ENCODE measurements at regions not wholly inside any gene's neighbourhood (a gene's known extent, or its start where the extent isn't known, plus 50 kb on each side); places are given as distances from the start of the nearest gene placed in this dataset.

DNA sequence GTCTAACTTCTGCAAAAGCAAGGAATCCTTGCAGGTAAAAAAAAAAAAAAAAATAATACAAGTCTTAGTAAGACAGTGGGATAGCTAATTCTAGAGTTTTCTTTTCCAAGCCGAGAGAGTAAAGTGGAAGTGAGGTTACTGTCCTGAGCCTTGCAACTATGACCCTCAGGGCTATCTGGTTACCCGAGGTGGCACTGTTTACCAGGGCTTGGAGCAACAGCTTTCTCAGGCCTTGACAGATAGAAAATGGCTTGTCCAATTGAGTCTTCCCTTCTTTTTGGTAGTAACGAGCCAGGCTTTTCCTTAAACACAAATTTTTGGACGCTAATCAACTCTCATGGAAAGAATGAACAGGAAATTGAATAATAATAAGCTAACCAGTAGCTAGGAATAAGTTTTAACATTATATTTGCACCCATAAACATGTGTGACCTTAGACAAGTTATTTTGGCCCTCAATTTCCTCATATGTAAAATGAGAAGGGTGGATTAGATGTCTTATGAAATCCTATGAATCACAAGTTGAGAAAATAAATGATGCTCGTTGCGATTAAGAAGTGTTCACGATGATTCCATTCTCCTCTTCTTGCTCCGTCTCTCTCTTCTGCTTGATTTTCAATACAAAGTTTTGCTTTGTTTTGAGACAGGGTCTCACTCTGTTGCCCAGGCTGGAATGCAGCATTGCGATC lies 236.9 kb upstream of the KBTBD8 start:
- Mint-ChIP-seq H3K27ac (no peak overlapping the region), H3K9me3 (peaks cover 0 to 28% (median 7%) of the 10 kb centered on the region in 11 donors), H3K27me3 (no peaks in the 10 kb centered on the region), H3K4me3 (no peak overlapping the region), H3K36me3 (peaks cover 0 to 4% (median 0%) of the 10 kb centered on the region in 5 donors), H3K4me1 (no peaks in the 10 kb centered on the region)
- intact Hi-C loops (cut with micrococcal nuclease) = no loop called here
- no peaks in the 10 kb centered on the region for H3K36me3 ChIP-seq (ENCODE audit: control insufficient read depth in 2 of 3, insufficient read depth in 3 of 3, low read length in 3 of 3)
- ATAC-seq (no peak), DNase-seq (no peak)
- no peaks in the 10 kb centered on the region for H3K4me1 ChIP-seq (ENCODE audit: control insufficient read depth in 2 of 2, insufficient read depth in 2 of 2, low read length in 2 of 2)
- no peaks in the 10 kb centered on the region for H3K27me3 ChIP-seq (ENCODE audit: control insufficient read depth in 2 of 2, insufficient read depth in 2 of 2, low read length in 2 of 2)
- H3K9me3 ChIP-seq (ENCODE audit: control insufficient read depth in 2 of 3, low read length in 3 of 3) = no peaks in the 10 kb centered on the region
- ChIA-PET POLR2A (no interaction called here), CTCF (no interaction called here)
- no peak overlapping the region for H3K4me3 ChIP-seq (ENCODE audit: low read length)
- H3K27ac ChIP-seq (ENCODE audit: low read depth, low read length) = no peak overlapping the region

DNA sequence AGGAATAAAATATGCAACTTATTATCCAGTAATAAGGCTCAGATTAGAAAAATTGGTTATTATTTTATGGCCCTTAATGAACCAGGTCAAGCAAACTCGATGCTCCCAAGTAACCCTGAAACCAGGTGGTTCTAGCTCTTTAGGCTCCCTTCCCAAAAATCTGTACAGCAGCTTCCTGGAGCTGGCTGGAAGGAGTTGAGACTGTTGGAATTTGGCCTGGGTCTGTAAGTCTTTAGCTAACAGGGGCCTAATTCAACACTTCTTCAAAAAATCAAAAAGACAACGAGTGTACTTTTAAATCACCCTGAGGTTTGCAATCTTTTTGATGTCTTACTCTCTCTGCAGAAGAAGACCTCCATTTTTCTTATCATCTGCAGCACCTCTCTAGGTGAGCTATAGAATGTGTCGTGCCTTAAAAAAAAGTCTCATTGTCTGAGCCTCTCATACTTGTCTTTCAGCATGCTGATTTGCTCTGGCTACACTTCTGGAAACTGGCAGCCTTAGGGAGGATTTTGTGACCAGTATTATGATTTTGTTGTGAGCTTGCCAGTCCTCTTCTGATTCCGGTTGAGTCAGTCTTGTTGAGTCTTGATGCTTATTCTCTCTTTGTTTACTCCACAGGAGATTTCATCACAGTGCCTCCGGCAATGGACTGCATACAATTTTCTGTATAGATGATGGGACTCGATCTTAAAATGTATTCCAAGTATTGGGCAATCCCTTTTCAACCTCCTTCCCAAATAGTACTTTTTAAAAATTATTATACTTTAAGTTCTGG lies 235.0 kb upstream of the KBTBD8 start:
- Histone ChIP-seq H3K4me1 (ENCODE audit: control insufficient read depth in 2 of 2, insufficient read depth in 2 of 2, low read length in 2 of 2) (no peaks in the 10 kb centered on the region), H3K4me3 (ENCODE audit: low read length) (no peak overlapping the region), H3K36me3 (ENCODE audit: control insufficient read depth in 2 of 3, insufficient read depth in 3 of 3, low read length in 3 of 3) (no peaks in the 10 kb centered on the region), H3K27me3 (ENCODE audit: control insufficient read depth in 2 of 2, insufficient read depth in 2 of 2, low read length in 2 of 2) (no peaks in the 10 kb centered on the region), H3K9me3 (ENCODE audit: control insufficient read depth in 2 of 3, low read length in 3 of 3) (no peaks in the 10 kb centered on the region), H3K27ac (ENCODE audit: low read depth, low read length) (no peak overlapping the region)
- peaks cover 0 to 42% (median 7%) of the 10 kb centered on the region in 11 donors for H3K9me3 Mint-ChIP-seq
- no peak overlapping the region for H3K27ac Mint-ChIP-seq
- CTCF ChIA-PET = interaction anchor here (0.6 kb wide), 1 partner anchor 15 kb away, joined by 3 read pairs; no protein-coding TSS in a partner anchor
- no peaks in the 10 kb centered on the region for H3K4me1 Mint-ChIP-seq
- DNase-seq (no peak), ATAC-seq (no peak)
- intact Hi-C loops (cut with micrococcal nuclease) = no loop called here
- no peaks in the 10 kb centered on the region for H3K27me3 Mint-ChIP-seq
- POLR2A ChIA-PET = no interaction called here
- H3K4me3 Mint-ChIP-seq = no peak overlapping the region
- peaks cover 0 to 4% (median 0%) of the 10 kb centered on the region in 5 donors for H3K36me3 Mint-ChIP-seq

DNA sequence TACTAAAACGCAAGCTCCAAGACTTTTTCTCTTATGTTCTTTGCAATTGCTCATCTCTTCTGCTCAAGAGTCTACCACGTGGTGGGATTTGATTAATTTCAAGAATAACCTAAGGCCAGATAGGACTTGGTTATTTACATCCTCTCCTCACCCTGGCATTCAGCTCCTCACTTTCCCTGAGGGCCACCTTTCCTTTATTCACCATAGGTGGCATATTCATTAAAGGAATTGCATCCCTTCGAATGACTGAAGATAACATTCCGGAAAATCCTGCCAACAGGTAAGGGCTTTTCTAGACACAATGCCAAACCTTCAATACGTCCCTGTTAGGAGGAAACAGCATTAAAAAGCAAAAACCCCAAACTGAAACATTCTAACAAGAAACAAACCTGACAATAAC lies 220.0 kb upstream of the KBTBD8 start:
- Mint-ChIP-seq H3K9me3 (peaks cover 0 to 4% (median 0%) of the 10 kb centered on the region in 11 donors), H3K4me1 (no peaks in the 10 kb centered on the region), H3K27ac (no peak overlapping the region), H3K36me3 (no peaks in the 10 kb centered on the region), H3K27me3 (peaks cover 2 to 12% (median 8%) of the 10 kb centered on the region in 5 donors), H3K4me3 (no peak overlapping the region)
- ATAC-seq (no peak), DNase-seq (no peak)
- Histone ChIP-seq H3K9me3 (ENCODE audit: control insufficient read depth in 2 of 3, low read length in 3 of 3) (no peaks in the 10 kb centered on the region), H3K27me3 (ENCODE audit: control insufficient read depth in 2 of 2, insufficient read depth in 2 of 2, low read length in 2 of 2) (peaks cover 0 to 3% of the 10 kb centered on the region in 2 donors), H3K4me3 (ENCODE audit: low read length) (no peak overlapping the region), H3K36me3 (ENCODE audit: control insufficient read depth in 2 of 3, insufficient read depth in 3 of 3, low read length in 3 of 3) (no peaks in the 10 kb centered on the region), H3K27ac (ENCODE audit: low read depth, low read length) (no peak overlapping the region), H3K4me1 (ENCODE audit: control insufficient read depth in 2 of 2, insufficient read depth in 2 of 2, low read length in 2 of 2) (no peaks in the 10 kb centered on the region)
- ChIA-PET CTCF (interaction anchor here (0.5 to 0.6 kb wide), 2 partner anchors 15 to 207 kb away, joined by 3 read pairs; no protein-coding TSS in a partner anchor), POLR2A (no interaction called here)
- intact Hi-C loops (cut with micrococcal nuclease) = no loop called here

DNA sequence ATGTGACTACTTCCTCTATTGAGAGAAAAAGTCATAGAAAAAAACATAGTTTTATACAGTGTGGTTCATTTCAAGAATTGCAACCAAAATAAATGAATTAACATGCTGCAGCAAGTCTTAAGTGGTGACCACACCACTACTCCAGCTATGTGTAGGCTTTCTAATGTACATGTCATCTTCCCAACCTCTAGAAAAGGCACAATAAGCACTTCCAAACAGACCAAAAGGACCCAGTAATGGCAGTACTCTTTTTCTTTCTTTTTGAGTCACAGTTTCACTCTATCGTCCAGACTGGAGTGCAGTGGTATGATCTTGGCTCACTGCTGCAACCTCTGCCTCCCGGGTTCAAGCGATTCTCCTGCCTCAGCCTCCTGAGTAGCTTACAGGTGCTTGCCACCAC lies 219.3 kb upstream of the KBTBD8 start:
- intact Hi-C loops (cut with micrococcal nuclease) = no loop called here
- ATAC-seq (no peak), DNase-seq (no peak)
- no peaks in the 10 kb centered on the region for H3K36me3 ChIP-seq (ENCODE audit: control insufficient read depth in 2 of 3, insufficient read depth in 3 of 3, low read length in 3 of 3)
- Mint-ChIP-seq H3K27ac (peak overlapping the region in 1 of 9 donors; percentile 66), H3K27me3 (peaks cover 0 to 8% (median 6%) of the 10 kb centered on the region in 5 donors), H3K9me3 (peaks cover 0 to 4% (median 0%) of the 10 kb centered on the region in 11 donors), H3K4me3 (no peak overlapping the region), H3K36me3 (no peaks in the 10 kb centered on the region), H3K4me1 (no peaks in the 10 kb centered on the region)
- H3K27ac ChIP-seq (ENCODE audit: low read depth, low read length) = no peak overlapping the region
- ChIA-PET POLR2A (no interaction called here), CTCF (no interaction called here)
- no peaks in the 10 kb centered on the region for H3K9me3 ChIP-seq (ENCODE audit: control insufficient read depth in 2 of 3, low read length in 3 of 3)
- H3K4me1 ChIP-seq (ENCODE audit: control insufficient read depth in 2 of 2, insufficient read depth in 2 of 2, low read length in 2 of 2) = no peaks in the 10 kb centered on the region
- H3K27me3 ChIP-seq (ENCODE audit: control insufficient read depth in 2 of 2, insufficient read depth in 2 of 2, low read length in 2 of 2) = peaks cover 0 to 3% of the 10 kb centered on the region in 2 donors
- no peak overlapping the region for H3K4me3 ChIP-seq (ENCODE audit: low read length)

DNA sequence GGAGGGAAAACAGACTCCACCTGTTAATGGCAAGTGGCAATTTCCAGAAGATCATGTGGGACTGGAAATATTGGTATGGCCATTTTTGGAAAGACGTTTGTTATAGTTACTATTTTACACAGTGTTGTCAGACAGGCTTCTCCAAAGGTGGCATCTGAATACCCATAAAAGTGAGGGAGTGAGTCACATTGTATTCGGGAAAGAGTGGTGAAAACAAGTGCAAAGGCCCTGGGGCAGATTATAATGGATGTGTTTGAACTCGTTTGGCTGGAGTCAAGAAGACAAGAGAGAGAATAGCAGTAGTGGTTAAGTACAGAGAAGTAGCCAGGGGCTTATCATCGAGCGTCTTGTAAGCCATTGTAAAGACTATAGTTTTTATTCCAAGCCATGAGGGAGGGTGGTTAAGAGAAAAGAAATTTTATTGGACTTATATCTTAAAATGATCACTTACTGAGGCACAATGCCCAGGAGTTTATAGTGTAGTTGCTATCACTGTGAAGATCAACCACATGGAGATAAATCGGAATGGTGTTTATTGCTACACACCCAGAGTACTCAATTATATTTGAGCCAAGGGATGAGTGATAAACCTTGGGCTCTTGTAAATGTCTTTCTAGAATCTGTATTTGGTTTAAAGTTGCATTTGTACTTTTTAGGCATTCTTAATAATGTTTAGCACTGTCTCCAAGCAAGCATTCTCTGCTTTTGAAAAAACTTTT lies 212.8 kb upstream of the KBTBD8 start:
- Mint-ChIP-seq H3K4me1 (no peaks in the 10 kb centered on the region), H3K9me3 (peaks cover 0 to 5% (median 0%) of the 10 kb centered on the region in 11 donors), H3K36me3 (peaks cover 0 to 8% (median 0%) of the 10 kb centered on the region in 5 donors), H3K27ac (no peak overlapping the region), H3K4me3 (no peak overlapping the region), H3K27me3 (peaks cover 0 to 8% (median 0%) of the 10 kb centered on the region in 5 donors)
- Histone ChIP-seq H3K4me3 (ENCODE audit: low read length) (no peak overlapping the region), H3K27ac (ENCODE audit: low read depth, low read length) (no peak overlapping the region), H3K36me3 (ENCODE audit: control insufficient read depth in 2 of 3, insufficient read depth in 3 of 3, low read length in 3 of 3) (no peaks in the 10 kb centered on the region), H3K4me1 (ENCODE audit: control insufficient read depth in 2 of 2, insufficient read depth in 2 of 2, low read length in 2 of 2) (no peaks in the 10 kb centered on the region), H3K9me3 (ENCODE audit: control insufficient read depth in 2 of 3, low read length in 3 of 3) (no peaks in the 10 kb centered on the region), H3K27me3 (ENCODE audit: control insufficient read depth in 2 of 2, insufficient read depth in 2 of 2, low read length in 2 of 2) (peaks cover 0 to 3% of the 10 kb centered on the region in 2 donors)
- ChIA-PET CTCF (no interaction called here), POLR2A (no interaction called here)
- intact Hi-C loops (cut with micrococcal nuclease) = no loop called here
- DNase-seq (no peak), ATAC-seq (no peak)

DNA sequence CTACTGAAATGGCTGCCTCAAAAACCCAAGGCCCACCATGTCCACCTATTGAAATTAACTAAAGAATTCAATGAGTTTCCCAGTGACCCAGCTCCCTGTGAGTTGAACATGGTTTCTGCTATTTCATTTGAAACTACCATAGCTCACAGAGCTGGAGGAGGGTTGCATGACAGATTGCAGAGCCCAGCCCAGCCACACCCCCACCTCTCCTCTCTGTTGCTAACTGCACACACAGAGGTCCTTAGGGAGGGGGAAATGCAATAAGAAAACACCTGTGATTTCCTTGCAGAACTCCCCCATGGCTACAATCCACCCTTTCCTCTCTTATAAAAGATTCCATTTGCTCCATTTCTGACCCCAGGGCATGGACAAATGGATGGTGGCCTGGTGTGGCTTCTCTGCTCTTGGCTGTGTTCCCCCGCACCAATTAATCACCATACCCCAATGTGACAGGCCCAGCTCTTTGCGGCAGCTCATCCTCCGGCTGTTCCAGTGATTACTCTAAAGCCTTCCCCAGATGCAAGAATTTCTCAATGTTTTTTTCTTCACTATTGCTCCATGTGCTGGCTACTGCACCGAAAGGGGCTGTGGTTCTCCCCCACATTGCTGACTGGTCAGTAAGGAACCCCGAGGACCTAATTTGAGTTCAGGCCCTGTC lies 208.4 kb upstream of the KBTBD8 start:
- DNase-seq (no peak), ATAC-seq (no peak)
- Histone ChIP-seq H3K36me3 (ENCODE audit: control insufficient read depth in 2 of 3, insufficient read depth in 3 of 3, low read length in 3 of 3) (no peaks in the 10 kb centered on the region), H3K27ac (ENCODE audit: low read depth, low read length) (no peak overlapping the region), H3K4me1 (ENCODE audit: control insufficient read depth in 2 of 2, insufficient read depth in 2 of 2, low read length in 2 of 2) (no peaks in the 10 kb centered on the region), H3K4me3 (ENCODE audit: low read length) (no peak overlapping the region), H3K27me3 (ENCODE audit: control insufficient read depth in 2 of 2, insufficient read depth in 2 of 2, low read length in 2 of 2) (no peaks in the 10 kb centered on the region), H3K9me3 (ENCODE audit: control insufficient read depth in 2 of 3, low read length in 3 of 3) (no peaks in the 10 kb centered on the region)
- Mint-ChIP-seq H3K27ac (no peak overlapping the region), H3K9me3 (no peaks in the 10 kb centered on the region), H3K36me3 (peaks cover 0 to 4% (median 0%) of the 10 kb centered on the region in 5 donors), H3K27me3 (peaks cover 0 to 8% (median 0%) of the 10 kb centered on the region in 5 donors), H3K4me3 (no peak overlapping the region), H3K4me1 (no peaks in the 10 kb centered on the region)
- intact Hi-C loops (cut with micrococcal nuclease) = no loop called here
- POLR2A ChIA-PET = interaction anchor here (0.6 kb wide), 1 partner anchor 112 kb away, joined by 3 read pairs; no protein-coding TSS in a partner anchor
- CTCF ChIA-PET = no interaction called here
